A673 (cell line): ENCODE measurements at regions not wholly inside any gene's neighbourhood (a gene's known extent, or its start where the extent isn't known, plus 50 kb on each side); places are given as distances from the start of the nearest gene placed in this dataset.

Experiments
- BruUV-seq: library from RNA; stranded (reverse); fragments of 400-500 nt; replicated peaks from 2 replicates; lab custom pipeline; 2021; lab: Mats Ljungman, UMichigan
- CTCF ChIA-PET: fragments of 300-600 bp; sonication (Branson Sonifier 250); formaldehyde crosslinking; loops from one replicate; lab custom pipeline; 2022; ENCODE audit warnings: antibody characterized with exemption; lab: Charles Lee
- POLR2A ChIA-PET: fragments of 300-600 bp; sonication (Branson Sonifier 250); formaldehyde crosslinking; loops from one replicate; lab custom pipeline; 2022; ENCODE audit warnings: antibody characterized with exemption; ENCODE audit not compliant: low non-redundant PET; lab: Charles Lee
- DNase-seq: peaks from one replicate; pipeline ENCODE4 v3.0.0-alpha.2; 2015; ENCODE audit warnings: low spot score
- H3K27ac ChIP-seq: fragments of 200-600 bp; sonication (generic); 2 replicates; pipeline ENCODE4 v1.5.1; 2016; ENCODE audit warnings: mixed run types, low read depth, mild to moderate bottlenecking, mixed read lengths, antibody characterized with exemption, low read length; ENCODE audit not compliant: poor library complexity, severe bottlenecking
- H3K27me3 ChIP-seq: fragments of 200-600 bp; sonication (generic); replicated peaks from 2 replicates; pipeline ENCODE4 v1.6.1; 2017; ENCODE audit warnings: mixed run types, low read depth, mild to moderate bottlenecking, mixed read lengths, antibody characterized with exemption, low read length; ENCODE audit not compliant: insufficient read depth, poor library complexity
- H3K36me3 ChIP-seq: fragments of 200-600 bp; sonication (generic); 2 replicates; pipeline ENCODE4 v1.6.1; 2016; ENCODE audit warnings: mixed run types, mild to moderate bottlenecking, mixed read lengths, antibody characterized with exemption, low read length; ENCODE audit not compliant: insufficient read depth, poor library complexity, severe bottlenecking
- H3K4me1 ChIP-seq: fragments of 200-600 bp; sonication (generic); 2 replicates; pipeline ENCODE4 v1.6.1; 2017; ENCODE audit warnings: mixed run types, mild to moderate bottlenecking, mixed read lengths, antibody characterized with exemption, low read length; ENCODE audit not compliant: insufficient read depth, poor library complexity, severe bottlenecking
- H3K4me3 ChIP-seq: fragments of 200-600 bp; sonication (generic); 2 replicates; pipeline ENCODE4 v1.5.1; 2016; ENCODE audit warnings: low read depth, mixed run types, mild to moderate bottlenecking, mixed read lengths, low read length; ENCODE audit not compliant: poor library complexity, severe bottlenecking
- H3K9me3 ChIP-seq: fragments of 200-600 bp; sonication (generic); 2 replicates; pipeline ENCODE4 v1.6.1; 2016; ENCODE audit warnings: mixed run types, low read depth, mild to moderate bottlenecking, mixed read lengths, antibody characterized with exemption, low read length; ENCODE audit not compliant: poor library complexity, severe bottlenecking
- EZH2 ChIP-seq: fragments of 200-600 bp; sonication (generic); IDR thresholded peaks from 2 replicates; pipeline ENCODE4 v1.6.1; 2017; ENCODE audit warnings: borderline replicate concordance, low read depth, mild to moderate bottlenecking, mixed read lengths, antibody characterized with exemption, low read length; ENCODE audit not compliant: poor library complexity, severe bottlenecking
- intact Hi-C: fragments of 100-400 bp; cut with micrococcal nuclease; formaldehyde crosslinking; loops from one replicate; pipeline ENCODE4 v1.10.0; 2022; ENCODE audit not compliant: unreplicated experiment
- TF ChIP-seq, protein P1 (sequence below): fragments of 300-800, 200-600 bp; sonication (generic); conservative IDR thresholded peaks from 2 replicates; pipeline ENCODE4 v1.5.1; 2017; ENCODE audit warnings: low read depth, mild to moderate bottlenecking, antibody characterized with exemption, low read length, moderate library complexity, mixed read lengths

DNA sequence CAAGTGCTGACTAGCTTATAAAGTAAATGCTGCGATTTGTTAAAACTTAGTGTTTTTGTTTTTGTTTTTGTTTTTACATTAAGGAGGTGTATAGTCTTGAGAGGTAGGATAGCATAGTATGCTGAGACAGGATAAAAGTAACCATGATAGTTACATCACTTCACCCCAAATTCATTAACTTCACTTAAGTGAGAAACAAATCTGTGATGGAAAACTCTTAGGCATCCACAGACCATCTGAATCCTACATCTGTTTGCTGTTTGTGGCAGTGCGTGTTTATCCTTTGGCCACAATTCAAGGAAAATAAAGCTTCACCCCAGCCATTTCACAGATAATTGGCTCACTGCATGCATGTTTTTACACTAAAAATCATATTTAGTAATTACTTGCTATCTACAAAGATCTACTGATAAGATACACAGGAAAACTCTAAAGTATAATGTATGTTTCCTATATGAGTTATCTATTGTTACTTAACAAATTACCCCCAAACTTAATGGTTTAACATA, 82.0 kb downstream of the ZNF622 start:
- Histone ChIP-seq H3K4me3 (no peak overlapping the region), H3K27me3 (no peaks in the 10 kb centered on the region), H3K4me1 (no peaks in the 10 kb centered on the region), H3K27ac (no peak overlapping the region), H3K36me3 (no peaks in the 10 kb centered on the region), H3K9me3 (no peaks in the 10 kb centered on the region)
- BruUV-seq: no TSS peak
- ChIA-PET POLR2A (no interaction called here), CTCF (no interaction called here)
- intact Hi-C loops: no loop called here
- no peak for DNase-seq
- TF ChIP-seq EZH2: no peak
- TF ChIP-seq, protein P1, sequence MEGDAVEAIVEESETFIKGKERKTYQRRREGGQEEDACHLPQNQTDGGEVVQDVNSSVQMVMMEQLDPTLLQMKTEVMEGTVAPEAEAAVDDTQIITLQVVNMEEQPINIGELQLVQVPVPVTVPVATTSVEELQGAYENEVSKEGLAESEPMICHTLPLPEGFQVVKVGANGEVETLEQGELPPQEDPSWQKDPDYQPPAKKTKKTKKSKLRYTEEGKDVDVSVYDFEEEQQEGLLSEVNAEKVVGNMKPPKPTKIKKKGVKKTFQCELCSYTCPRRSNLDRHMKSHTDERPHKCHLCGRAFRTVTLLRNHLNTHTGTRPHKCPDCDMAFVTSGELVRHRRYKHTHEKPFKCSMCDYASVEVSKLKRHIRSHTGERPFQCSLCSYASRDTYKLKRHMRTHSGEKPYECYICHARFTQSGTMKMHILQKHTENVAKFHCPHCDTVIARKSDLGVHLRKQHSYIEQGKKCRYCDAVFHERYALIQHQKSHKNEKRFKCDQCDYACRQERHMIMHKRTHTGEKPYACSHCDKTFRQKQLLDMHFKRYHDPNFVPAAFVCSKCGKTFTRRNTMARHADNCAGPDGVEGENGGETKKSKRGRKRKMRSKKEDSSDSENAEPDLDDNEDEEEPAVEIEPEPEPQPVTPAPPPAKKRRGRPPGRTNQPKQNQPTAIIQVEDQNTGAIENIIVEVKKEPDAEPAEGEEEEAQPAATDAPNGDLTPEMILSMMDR: no peak

DNA sequence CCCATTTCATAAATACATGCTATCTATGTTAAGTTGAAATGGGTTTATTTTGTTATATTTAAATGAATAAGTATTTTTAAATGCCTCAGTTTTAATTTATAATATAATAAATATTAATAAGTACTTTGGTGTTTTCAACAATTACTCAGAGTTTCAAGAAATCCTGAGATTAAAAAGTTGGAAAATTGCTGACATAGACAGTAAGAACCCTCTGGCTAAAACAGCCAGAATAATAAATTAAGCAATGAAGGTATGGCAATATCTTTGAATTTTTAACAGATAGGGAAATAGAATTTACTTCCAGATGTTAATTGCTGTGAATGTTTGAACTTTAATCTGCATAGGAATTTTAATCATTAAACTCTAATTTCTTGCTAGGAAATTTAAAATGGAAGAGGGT, 83.6 kb downstream of the ZNF622 start:
- intact Hi-C loops: no loop called here
- CTCF ChIA-PET: no interaction called here
- DNase-seq: no peak
- POLR2A ChIA-PET: no interaction called here
- no peaks in the 10 kb centered on the region for H3K4me1 ChIP-seq
- H3K27ac ChIP-seq: no peak overlapping the region
- no peaks in the 10 kb centered on the region for H3K36me3 ChIP-seq
- no peak overlapping the region for H3K4me3 ChIP-seq
- no TSS peak for BruUV-seq
- no peak for TF ChIP-seq EZH2
- TF ChIP-seq, protein P1: no peak
- H3K27me3 ChIP-seq: no peaks in the 10 kb centered on the region
- no peaks in the 10 kb centered on the region for H3K9me3 ChIP-seq

DNA sequence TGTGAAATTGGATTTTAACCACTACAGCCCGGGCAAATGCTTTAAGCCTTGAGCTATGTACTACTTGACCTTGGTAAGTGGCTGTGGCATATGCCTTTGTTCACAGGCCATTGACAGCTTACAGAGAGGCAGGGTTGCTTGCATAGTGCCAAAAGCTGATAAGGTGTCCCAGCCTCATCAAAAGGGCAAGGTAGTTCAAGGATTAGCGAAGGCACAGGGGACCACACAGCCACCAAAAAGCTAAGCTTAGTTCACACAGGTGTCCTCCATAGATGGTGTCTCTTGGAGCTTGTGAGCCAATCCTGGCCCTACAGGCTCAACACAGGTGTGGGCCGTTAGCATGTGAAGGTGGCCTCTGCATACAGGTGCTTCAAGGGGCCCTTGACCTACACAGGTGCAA, 86.8 kb downstream of the ZNF622 start:
- TF ChIP-seq, protein P1: no peak
- TF ChIP-seq EZH2: no peak
- no peaks in the 10 kb centered on the region for H3K4me1 ChIP-seq
- no peak overlapping the region for H3K27ac ChIP-seq
- H3K4me3 ChIP-seq: no peak overlapping the region
- ChIA-PET POLR2A (no interaction called here), CTCF (no interaction called here)
- BruUV-seq: no TSS peak
- H3K36me3 ChIP-seq: no peaks in the 10 kb centered on the region
- intact Hi-C loops: no loop called here
- H3K9me3 ChIP-seq: no peaks in the 10 kb centered on the region
- DNase-seq: no peak
- no peaks in the 10 kb centered on the region for H3K27me3 ChIP-seq
